Left colon (tissue), 2 donors: ENCODE measurements at regions not wholly inside any gene's neighbourhood (a gene's known extent, or its start where the extent isn't known, plus 50 kb on each side); places are given as distances from the start of the nearest gene placed in this dataset.

Experiments
- ATAC-seq: fragments of 200-7000 bp; cut with Tn5 transposase; one replicate; pipeline ENCODE4 v1.9.1; 2020; ENCODE audit warnings: mild to moderate bottlenecking, moderate library complexity
- DNase-seq, 2 donors: peaks; one replicate each; pipeline ENCODE4 v3.0.0-alpha.2; 2020
- intact Hi-C, 2 donors: fragments of 100-400 bp; cut with DNase I in 1 of 2; cut with micrococcal nuclease in 1 of 2; formaldehyde crosslinking; loops; one replicate each; pipeline versions ENCODE4 v1.11.2 to v1.14.0; 2022; cut with DNase I, micrococcal nuclease
- donor health status: DM: no; HTN: no; CAD: no.
- donor health status: DM: yes; HTN: yes; CAD: no.

GRCh38 chr16:66135421-66135831, 231.1 kb upstream of the CDH5 start:
- ATAC-seq (no peak), DNase-seq (peak; percentile 22 to 31)
- intact Hi-C loops = no loop called here

- intact Hi-C loops = no loop called here
- ATAC-seq (no peak), DNase-seq (no peak)
These were observed 231.6 kb upstream of the CDH5 start for GRCh38 chr16:66134875-66135274.

GRCh38 chr16:66133643-66134338, 232.7 kb upstream of the CDH5 start:
- no peak for DNase-seq
- ATAC-seq = no peak
- intact Hi-C loops = no loop called here

GRCh38 chr16:66131895-66132294, 234.6 kb upstream of the CDH5 start:
- no peak for ATAC-seq
- intact Hi-C loops = no loop called here
- DNase-seq = no peak

- no peak for ATAC-seq
- DNase-seq = no peak
These were observed 235.2 kb upstream of the CDH5 start for GRCh38 chr16:66131156-66131807.

GRCh38 chr16:66130296-66130905, 236.1 kb upstream of the CDH5 start:
- ATAC-seq = no peak
- DNase-seq = no peak
- intact Hi-C loops = no loop called here

More at GRCh38 chr16:66131156-66131807, 235.2 kb upstream of the CDH5 start:
- intact Hi-C loops = no loop called here

GRCh38 chr16:66129196-66129595, 237.3 kb upstream of the CDH5 start:
- DNase-seq (no peak), ATAC-seq (no peak)
- intact Hi-C loops = no loop called here

GRCh38 chr16:66128371-66128770, 238.1 kb upstream of the CDH5 start:
- ATAC-seq = no peak

GRCh38 chr16:66127459-66128370, 238.8 kb upstream of the CDH5 start:
- no peak for DNase-seq
- intact Hi-C loops = no loop called here
- no peak for ATAC-seq

More at GRCh38 chr16:66128371-66128770, 238.1 kb upstream of the CDH5 start:
- intact Hi-C loops = no loop called here
- DNase-seq = no peak

GRCh38 chr16:66121466-66121865, 245.0 kb upstream of the CDH5 start:
- ATAC-seq (no peak), DNase-seq (no peak)
- intact Hi-C loops = no loop called here

GRCh38 chr16:66120656-66121055, 245.8 kb upstream of the CDH5 start:
- no peak for ATAC-seq
- intact Hi-C loops = no loop called here
- DNase-seq = no peak

- no peak for ATAC-seq
- intact Hi-C loops = no loop called here
- DNase-seq = no peak
These were observed 250.1 kb upstream of the CDH5 start for GRCh38 chr16:66116163-66117002.

- DNase-seq (no peak), ATAC-seq (no peak)
- intact Hi-C loops = no loop called here
These were observed 251.1 kb upstream of the CDH5 start for GRCh38 chr16:66115373-66115772.

- DNase-seq (no peak), ATAC-seq (no peak)
- intact Hi-C loops = no loop called here
These were observed 253.3 kb upstream of the CDH5 start for GRCh38 chr16:66113223-66113622.

- intact Hi-C loops = no loop called here
- DNase-seq (no peak), ATAC-seq (no peak)
These were observed 256.8 kb upstream of the CDH5 start for GRCh38 chr16:66109677-66110076.

GRCh38 chr16:66107661-66108060, 258.8 kb upstream of the CDH5 start:
- DNase-seq (no peak), ATAC-seq (no peak)
- intact Hi-C loops = no loop called here

GRCh38 chr16:66103211-66103610, 263.3 kb upstream of the CDH5 start:
- DNase-seq = no peak
- intact Hi-C loops = no loop called here
- no peak for ATAC-seq

GRCh38 chr16:66099306-66099705, 267.2 kb upstream of the CDH5 start:
- DNase-seq (no peak), ATAC-seq (no peak)
- intact Hi-C loops = no loop called here

- ATAC-seq (no peak), DNase-seq (no peak)
- intact Hi-C loops = no loop called here
These were observed 268.7 kb upstream of the CDH5 start for GRCh38 chr16:66097751-66098150.
